Right lobe of liver (tissue), 6 donors: ENCODE measurements at regions not wholly inside any gene's neighbourhood (a gene's known extent, or its start where the extent isn't known, plus 50 kb on each side); places are given as distances from the start of the nearest gene placed in this dataset.

Experiments used
- ATAC-seq, 4 donors: fragments of 200-7000 bp; cut with Tn5 transposase; one replicate each; pipeline ENCODE4 v1.9.1; 2020; ENCODE audit warnings: mild to moderate bottlenecking in 4 of 4, moderate library complexity in 4 of 4
- DNase-seq, 3 donors: peaks; one replicate each; pipeline ENCODE4 v3.0.0-alpha.2; 2020
- H3K27ac ChIP-seq, 3 donors: fragments of 200-600 bp; one replicate each; pipeline ENCODE4 v1.8.0; 2022
- H3K27me3 ChIP-seq, 2 donors: fragments of 200-600 bp; one replicate each; pipeline ENCODE4 v1.8.0; 2022
- H3K36me3 ChIP-seq, 4 donors: fragments of 200-600 bp; sonication (generic) in 1 of 4; one replicate each; pipeline versions ENCODE4 v1.5.1 to v1.8.0; 2017 to 2022; ENCODE audit warnings: control low read depth in 1 of 4
- H3K4me1 ChIP-seq, 4 donors: fragments of 200-600 bp; sonication (generic) in 1 of 4; one replicate each; pipeline versions ENCODE4 v1.5.1 to v1.8.0; 2017 to 2022; ENCODE audit warnings: control low read depth in 1 of 4
- H3K4me3 ChIP-seq, 3 donors: fragments of 200-600 bp; one replicate each; pipeline ENCODE4 v1.8.0; 2022
- H3K9me3 ChIP-seq, 4 donors: fragments of 200-600 bp; sonication (generic) in 1 of 4; one replicate each; pipeline versions ENCODE4 v1.5.1 to v1.8.0; 2017 to 2022; ENCODE audit warnings: control low read depth in 1 of 4
- CTCF ChIP-seq, 4 donors: fragments of 200-600 bp in 3 of 4; fragments of 450-650 bp in 1 of 4; IDR thresholded peaks; one replicate each; pipeline versions ENCODE4 v1.5.1 to v1.8.0; 2016 to 2022; ENCODE audit warnings: antibody characterized with exemption in 4 of 4, mild to moderate bottlenecking in 2 of 4
- POLR2A ChIP-seq: fragments of 450-650 bp; IDR thresholded peaks from one replicate; pipeline ENCODE4 v1.6.1; 2017; ENCODE audit warnings: antibody characterized with exemption, mild to moderate bottlenecking
- WGBS: methylation state at CpG from one replicate; pipeline ENCODE4 v1.1.6; 2018; ENCODE audit warnings: low coverage, low lambda C conversion rate; ENCODE audit not compliant: insufficient coverage; ENCODE audit errors: missing lambda C conversion rate; 5-methylcytosine and 5-hydroxymethylcytosine counted together
- intact Hi-C, 2 donors: fragments of 100-400 bp; cut with DNase I; formaldehyde crosslinking; loops; one replicate each; pipeline versions ENCODE4 v1.11.2 to v1.14.1; 2022
- donor health status: DM: no; HTN: yes; CAD: no.
- donor health status: DM: no; HTN: no; CAD: no.
- donor health status: DM: no; HTN: no; CAD: no.
- donor health status: DM: no; HTN: yes; CAD: no.
- donor health status: DM: no; HTN: yes; CAD: no.

GRCh38 chr12:76255692-76256091, 92.5 kb downstream of the BBS10 start:
- 100% methylated on average over 2 of the region's 2 CpGs for WGBS
- intact Hi-C loops = no loop called here
- no peak for DNase-seq

GRCh38 chr12:76255281-76255680, 92.9 kb downstream of the BBS10 start:
- no peaks in the 10 kb centered on the region for H3K4me1 ChIP-seq
- no peak for DNase-seq
- no peak overlapping the region for H3K27ac ChIP-seq
- no peak for TF ChIP-seq CTCF (IDR thresholded peaks at IDR 0.05)
- TF ChIP-seq POLR2A = no peak
- no peak for ATAC-seq
- H3K27me3 ChIP-seq = no peaks in the 10 kb centered on the region
- WGBS = 33% methylated on average over 2 of the region's 3 CpGs
- H3K36me3 ChIP-seq = no peaks in the 10 kb centered on the region
- no peak overlapping the region for H3K4me3 ChIP-seq
- H3K9me3 ChIP-seq = no peaks in the 10 kb centered on the region
- intact Hi-C loops = no loop called here

More at GRCh38 chr12:76255692-76256091, 92.5 kb downstream of the BBS10 start:
- Histone ChIP-seq H3K4me3 (no peak overlapping the region), H3K27me3 (no peaks in the 10 kb centered on the region), H3K9me3 (no peaks in the 10 kb centered on the region), H3K27ac (no peak overlapping the region), H3K36me3 (no peaks in the 10 kb centered on the region), H3K4me1 (no peaks in the 10 kb centered on the region)
- ATAC-seq = no peak
- no peak for TF ChIP-seq POLR2A
- TF ChIP-seq CTCF (IDR thresholded peaks at IDR 0.05) = no peak

GRCh38 chr12:76252031-76252430, 96.2 kb downstream of the BBS10 start:
- Histone ChIP-seq H3K27me3 (no peaks in the 10 kb centered on the region), H3K36me3 (no peaks in the 10 kb centered on the region), H3K4me3 (no peak overlapping the region), H3K27ac (no peak overlapping the region), H3K9me3 (no peaks in the 10 kb centered on the region), H3K4me1 (peaks cover 0 to 11% (median 5%) of the 10 kb centered on the region in 4 donors)
- 72% methylated on average over 11 of the region's 11 CpGs for WGBS
- TF ChIP-seq POLR2A = no peak
- no peak for TF ChIP-seq CTCF (IDR thresholded peaks at IDR 0.05)
- intact Hi-C loops = no loop called here
- ATAC-seq (peak in 3 of 4 donors; percentile 27 to 70 (median 46)), DNase-seq (peak in 1 of 3 donors; percentile 77)

- H3K27ac ChIP-seq = no peak overlapping the region
- no peaks in the 10 kb centered on the region for H3K27me3 ChIP-seq
- intact Hi-C loops = no loop called here
- DNase-seq (no peak), ATAC-seq (no peak)
- H3K4me1 ChIP-seq = peaks cover 0 to 11% (median 5%) of the 10 kb centered on the region in 4 donors
- TF ChIP-seq CTCF (IDR thresholded peaks at IDR 0.05) (no peak), POLR2A (no peak)
- no peak overlapping the region for H3K4me3 ChIP-seq
- no peaks in the 10 kb centered on the region for H3K9me3 ChIP-seq
- H3K36me3 ChIP-seq = no peaks in the 10 kb centered on the region
- WGBS = 69% methylated on average over 3 of the region's 3 CpGs
These were observed 98.0 kb downstream of the BBS10 start for GRCh38 chr12:76250256-76250655.

- intact Hi-C loops = no loop called here
- H3K36me3 ChIP-seq = no peaks in the 10 kb centered on the region
- peaks cover 0 to 11% (median 5%) of the 10 kb centered on the region in 4 donors for H3K4me1 ChIP-seq
- TF ChIP-seq CTCF (IDR thresholded peaks at IDR 0.05) = no peak
- no peak for TF ChIP-seq POLR2A
- H3K9me3 ChIP-seq = no peaks in the 10 kb centered on the region
- 78% methylated on average over 2 of the region's 2 CpGs for WGBS
- no peak overlapping the region for H3K27ac ChIP-seq
- H3K4me3 ChIP-seq = no peak overlapping the region
- ATAC-seq = no peak
- no peak for DNase-seq
- H3K27me3 ChIP-seq = no peaks in the 10 kb centered on the region
These were observed 98.7 kb downstream of the BBS10 start for GRCh38 chr12:76249501-76249900.
